ENCODE measurements at regions not wholly inside any gene's neighbourhood (a gene's known extent, or its start where the extent isn't known, plus 50 kb on each side); places are given as distances from the start of the nearest gene placed in this dataset.
A peak's percentile ranks its signal among the peaks of the same experiment; 100 is the strongest.
"Not testable (repeated sequence)": the region's sequence is repeated elsewhere in the genome, so short reads cannot be mapped to it uniquely, and the experiment has no call there.

DNA sequence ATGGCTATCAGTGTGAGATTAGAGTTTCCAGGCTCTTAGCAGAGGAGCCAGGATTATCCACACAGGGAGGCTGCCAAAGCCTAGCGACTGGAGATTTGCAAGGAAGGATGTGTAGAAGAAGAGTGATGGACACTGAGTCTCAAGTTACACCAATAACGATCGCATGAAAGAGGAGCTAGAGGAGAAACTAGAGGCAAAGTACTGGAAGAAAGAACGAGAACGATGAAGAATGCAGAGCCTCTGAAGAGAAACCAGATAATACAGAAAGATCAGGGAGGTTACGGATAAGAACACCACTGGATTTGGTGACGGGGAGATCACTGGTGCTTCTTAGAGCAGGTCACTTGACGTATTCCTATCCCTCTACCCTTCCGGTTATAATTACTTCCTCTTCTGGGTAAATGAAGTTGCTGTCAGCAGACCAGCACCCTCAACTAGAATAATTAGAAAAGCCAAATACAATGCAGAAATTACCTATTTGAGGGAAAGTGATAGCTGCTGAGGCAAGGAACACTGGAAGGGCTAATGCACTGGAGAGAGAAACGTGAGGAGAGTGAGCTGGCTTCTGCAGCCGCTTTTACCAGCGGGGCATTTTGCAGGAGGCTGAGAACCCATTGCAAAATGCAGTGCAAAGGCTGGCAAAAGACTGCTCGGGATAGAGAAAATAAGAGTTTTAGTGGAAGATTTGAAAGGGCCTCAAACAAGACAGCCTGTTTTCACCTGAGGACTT lies 93.1 kb upstream of the HIF1A start:
- DNase-seq = no peak

DNA sequence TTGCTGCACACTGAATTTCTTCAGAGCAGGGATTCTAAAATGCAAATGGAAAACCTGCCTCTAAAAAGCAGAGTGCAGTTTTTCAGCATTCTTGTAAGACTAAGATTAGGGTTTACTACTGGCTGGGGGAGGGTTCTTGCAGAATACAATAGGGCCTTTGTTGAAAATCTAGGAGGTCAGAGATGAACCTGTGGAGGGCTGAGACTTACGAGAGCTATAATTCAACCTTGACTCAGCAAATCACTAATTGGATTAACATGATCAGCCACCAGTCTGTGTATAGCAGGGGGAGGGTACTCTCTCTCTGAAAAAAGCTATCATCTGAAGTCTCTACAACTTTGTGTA lies 92.6 kb upstream of the HIF1A start:
- no peak for DNase-seq

DNA sequence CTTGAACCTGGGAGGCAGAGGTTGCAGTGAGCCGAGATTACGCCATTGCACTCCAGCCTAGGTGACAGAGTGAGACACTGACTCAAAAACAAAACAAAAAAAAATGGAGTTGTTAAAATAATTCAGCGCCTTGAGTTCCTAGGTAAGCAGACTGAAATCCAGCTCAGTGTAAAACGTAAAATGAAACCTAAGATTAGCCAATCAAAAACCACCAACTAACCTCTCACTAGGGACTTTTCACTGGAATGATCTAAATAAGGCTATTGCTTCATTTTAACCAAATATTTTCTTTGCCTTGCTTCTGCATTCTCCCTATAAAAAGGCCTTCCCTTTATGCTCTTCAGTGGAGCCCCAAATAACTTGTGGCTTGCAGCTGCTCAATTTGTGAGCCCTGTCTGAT lies 91.6 kb upstream of the HIF1A start:
- DNase-seq = no peak

DNA sequence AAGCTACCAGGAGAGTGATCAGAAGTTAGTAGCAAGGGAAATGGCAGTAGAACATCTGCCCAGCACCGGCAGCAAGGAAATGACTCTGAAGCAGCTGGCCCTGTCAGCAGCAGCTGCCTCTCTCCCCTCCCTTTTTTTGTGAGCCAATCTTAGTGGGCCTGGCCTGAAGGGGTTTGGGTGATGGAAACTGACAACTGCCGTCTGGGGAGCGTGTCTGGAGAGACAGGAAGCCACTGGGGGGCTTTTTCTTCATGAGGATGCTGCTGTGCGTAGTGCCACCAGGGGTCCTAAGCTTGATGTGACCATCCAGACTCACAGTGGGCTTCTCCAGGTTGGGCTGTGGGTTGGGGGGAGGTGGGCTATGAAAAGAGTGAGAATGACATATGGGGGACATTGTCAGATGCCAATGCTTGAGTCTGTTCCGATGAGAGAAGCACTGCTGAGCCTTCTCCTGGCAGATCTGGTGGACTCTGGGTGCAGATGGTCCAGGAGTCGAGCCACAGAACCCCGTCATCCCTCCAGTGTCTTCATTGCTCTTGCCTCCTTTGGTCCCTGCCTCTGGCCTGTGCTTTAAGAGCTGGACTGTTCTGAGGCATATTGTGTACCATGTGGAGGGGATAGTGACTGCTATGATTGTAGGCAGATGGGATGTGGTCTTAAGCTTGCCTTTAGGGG lies 87.6 kb upstream of the HIF1A start:
- DNase-seq = no peak

DNA sequence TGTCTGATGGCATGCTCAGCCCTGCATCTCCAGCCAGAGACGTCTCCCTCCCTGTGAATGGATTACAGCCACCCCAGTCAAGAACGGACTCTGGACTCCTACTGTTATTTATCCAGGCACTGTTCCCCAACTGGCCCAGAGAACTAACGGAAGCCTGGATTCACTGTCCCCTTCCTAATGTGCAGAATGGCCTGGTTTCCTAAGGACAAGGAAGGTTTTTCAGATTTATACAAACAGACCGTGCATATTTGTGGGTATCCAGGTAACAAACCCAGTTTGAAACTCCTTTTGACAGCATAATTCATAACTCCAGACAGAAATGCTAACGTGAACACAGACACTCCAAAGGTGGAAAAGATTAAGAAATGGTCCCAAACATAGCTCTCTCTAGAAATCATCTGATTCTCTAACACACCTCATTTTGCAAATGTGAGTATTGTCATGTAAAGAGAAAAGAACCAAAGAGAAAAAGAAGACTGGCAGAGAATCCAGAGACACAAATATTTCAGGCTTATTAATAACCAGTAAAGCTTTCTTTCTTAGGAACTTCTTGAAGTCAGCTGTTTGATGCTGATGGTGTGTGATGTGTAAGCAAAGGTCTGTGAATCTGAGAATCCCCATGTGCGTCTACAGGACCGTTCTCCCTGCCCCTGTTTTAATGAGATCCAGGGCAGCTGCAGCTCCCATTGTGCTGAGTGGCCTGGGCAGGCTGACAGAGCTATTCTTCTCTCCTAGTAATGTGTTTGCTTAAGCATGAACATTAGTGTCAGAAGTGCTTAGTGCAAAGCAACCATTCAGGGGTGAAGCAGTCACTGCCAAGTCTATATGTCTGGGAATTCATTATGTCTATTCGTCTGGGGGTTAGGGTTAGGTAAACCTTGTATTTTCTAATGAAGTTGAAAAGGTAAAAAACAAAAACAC lies 86.8 kb upstream of the HIF1A start:
- DNase-seq = no peak

DNA sequence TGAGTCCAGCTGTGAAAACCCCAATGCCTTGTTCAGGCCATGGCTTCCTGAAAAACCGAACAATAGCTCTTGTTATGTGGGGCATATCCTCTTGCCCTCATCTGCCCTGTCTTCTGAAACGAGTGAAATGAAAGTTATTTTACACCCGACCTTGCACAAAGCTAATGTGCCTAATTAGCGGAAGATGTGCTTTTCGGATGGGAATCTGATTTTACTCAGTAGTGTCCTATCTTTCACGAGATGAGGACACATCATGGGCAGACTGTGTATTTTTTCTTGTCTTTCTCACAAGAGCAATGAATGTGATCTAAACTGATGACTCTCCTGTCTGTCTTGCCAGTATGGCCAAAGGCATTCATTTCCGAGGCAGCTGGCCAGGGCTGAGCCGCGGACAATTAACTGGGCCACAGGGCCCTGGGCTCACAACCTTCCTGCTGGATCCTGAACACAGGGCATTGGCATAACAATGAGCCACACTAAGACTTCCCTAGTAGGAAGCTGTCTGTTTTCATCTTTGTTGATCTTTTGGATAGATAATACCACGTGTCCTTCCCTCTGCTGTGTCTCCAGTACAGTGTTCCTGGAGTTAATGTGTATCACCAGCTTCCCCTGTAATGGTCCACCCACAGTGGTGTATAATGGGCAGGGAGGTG lies 86.0 kb upstream of the HIF1A start:
- DNase-seq = no peak

DNA sequence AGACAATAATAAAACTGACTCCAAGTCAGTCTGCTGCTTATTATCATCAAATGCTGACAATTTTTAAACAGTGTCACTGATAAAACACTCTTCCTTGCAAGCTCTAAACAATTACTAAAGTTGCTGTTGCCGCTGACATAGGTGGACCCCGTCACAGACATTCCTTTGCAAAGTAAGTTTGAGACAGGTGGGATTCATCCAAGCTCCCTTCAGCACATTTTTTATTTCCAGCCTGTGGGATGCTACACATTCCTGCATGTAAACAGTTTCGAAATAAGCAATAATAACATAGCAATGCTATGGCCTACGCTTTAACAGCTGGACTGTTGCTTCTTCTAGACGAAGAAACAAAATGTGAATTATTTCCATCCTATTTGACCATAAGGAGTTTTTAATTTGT lies 85.4 kb upstream of the HIF1A start:
- DNase-seq = no peak

DNA sequence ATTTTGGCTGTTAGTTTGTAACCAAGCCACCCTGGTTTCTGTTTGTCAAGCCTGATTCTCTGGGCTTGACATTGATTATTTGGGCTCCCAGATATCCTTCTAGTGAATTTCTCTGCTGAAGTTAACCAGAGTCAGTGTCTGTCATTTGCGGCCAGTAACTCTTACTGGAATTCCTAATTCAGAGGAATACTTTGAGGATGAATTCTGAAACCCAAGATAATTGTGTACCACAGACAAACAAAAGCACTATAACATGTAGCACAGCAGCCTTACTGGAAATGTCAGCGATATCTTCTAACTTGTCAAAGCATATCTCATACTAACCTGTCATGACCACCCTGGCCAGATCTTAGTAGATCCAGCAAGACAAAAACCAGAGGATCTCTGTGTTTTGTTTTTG lies 84.4 kb upstream of the HIF1A start:
- no peak for DNase-seq

DNA sequence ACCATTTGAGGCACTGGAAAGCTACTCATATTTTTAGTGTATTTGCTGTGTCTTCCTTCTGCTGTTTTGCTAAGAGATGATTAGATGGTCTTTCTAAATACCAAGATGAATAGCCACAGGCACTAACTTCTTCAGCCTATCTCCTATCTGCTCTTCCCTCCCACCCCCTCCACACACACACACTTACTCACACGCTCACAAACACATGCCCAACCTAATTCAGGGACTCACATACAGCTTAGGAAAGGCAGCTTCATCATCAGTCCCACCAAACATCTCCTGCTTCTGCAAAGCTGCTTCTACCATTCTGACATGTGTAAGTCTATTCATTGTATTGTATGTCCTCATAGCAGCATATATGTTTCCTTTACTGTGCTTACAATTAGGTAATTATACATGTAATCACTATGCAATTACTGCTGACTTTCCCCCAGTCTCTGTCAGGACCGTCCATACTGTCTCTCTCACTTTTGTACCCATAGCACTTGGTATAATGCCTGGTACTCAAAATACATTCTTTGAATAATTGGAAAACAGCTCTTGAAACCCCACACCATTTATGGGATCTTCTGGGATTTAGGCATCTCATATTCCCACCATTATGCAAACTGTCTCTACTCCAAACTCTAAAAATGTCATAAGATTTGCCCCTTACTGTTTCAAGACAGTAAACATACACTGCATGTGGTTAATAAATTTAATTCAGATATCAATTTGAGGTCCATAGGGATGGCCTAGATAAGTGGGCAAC lies 83.3 kb upstream of the HIF1A start:
- DNase-seq = no peak

DNA sequence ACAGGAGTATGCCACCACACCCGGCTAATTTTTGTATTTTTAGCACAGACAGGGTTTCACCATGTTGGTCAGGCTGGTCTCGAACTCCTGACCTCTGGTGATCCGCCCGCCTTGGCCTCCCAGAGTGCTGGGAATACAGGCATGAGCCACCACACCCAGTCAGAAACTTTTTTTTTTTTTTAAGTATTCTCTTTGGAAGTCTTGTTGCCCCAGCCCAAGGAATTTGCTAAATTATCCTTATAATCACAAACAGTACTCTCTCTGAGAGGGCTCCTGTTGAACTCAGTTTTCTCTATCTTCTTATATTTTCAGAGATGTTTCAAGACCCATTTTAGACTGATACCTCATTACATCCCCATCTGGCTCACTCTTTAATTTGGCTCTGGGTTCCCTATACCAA lies 82.3 kb upstream of the HIF1A start:
- DNase-seq = not testable (repeated sequence)

DNA sequence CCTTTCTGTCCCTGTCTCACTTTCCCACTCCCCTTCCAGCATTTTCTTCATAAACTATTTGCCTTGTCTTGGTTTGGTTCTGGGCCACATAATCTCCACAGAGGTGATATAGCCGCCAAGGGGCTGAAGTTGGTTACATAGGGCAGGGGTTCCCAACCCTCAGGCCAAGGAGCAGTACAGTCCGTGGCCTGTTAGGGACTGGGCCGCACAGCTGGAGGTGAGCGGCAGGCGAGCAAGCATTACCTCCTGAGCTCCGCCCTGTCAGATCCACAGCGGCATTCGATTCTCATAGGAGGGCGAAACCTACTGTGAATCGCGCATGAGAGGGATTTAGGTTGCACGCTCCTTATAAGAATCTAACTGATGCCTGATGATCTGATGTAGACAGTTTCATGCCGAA lies 80.6 kb upstream of the HIF1A start:
- no peak for DNase-seq

DNA sequence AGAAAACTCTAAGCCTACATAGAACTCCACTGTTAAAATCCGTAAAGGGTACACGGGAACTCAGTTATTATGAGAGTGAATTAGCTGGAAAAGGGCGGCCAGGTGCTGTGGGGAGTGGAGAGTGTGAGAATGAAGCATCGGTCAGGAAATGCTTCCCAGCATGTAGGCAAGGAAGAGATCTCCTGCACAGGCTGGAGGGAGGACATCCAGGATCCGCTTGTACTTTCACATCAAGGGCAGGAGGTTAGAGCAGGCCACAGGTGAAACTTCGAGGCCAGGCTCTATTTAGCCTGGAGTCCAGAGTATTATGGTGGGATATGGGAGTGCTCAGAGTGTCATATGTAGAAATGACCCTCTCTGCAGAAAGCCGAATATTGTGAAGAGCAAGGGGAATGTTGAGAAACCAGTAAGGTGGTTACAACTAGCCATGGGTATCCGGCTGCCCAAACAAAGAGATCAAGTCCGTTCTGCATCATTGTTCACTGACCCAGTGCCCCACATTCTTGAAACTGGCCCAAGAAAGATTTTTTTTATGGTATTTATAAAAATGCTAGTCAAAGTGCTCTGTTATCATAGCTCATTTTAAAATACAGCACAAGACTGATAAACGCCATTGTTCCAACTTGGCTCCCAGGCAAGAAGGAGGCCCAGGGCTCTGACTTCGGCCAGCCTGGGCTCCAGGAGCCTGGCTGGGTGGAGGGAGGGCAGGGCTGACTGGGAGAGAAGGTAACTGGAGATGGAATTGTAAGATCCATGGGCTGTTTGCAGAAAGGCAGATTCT lies 79.4 kb upstream of the HIF1A start:
- DNase-seq = no peak

DNA sequence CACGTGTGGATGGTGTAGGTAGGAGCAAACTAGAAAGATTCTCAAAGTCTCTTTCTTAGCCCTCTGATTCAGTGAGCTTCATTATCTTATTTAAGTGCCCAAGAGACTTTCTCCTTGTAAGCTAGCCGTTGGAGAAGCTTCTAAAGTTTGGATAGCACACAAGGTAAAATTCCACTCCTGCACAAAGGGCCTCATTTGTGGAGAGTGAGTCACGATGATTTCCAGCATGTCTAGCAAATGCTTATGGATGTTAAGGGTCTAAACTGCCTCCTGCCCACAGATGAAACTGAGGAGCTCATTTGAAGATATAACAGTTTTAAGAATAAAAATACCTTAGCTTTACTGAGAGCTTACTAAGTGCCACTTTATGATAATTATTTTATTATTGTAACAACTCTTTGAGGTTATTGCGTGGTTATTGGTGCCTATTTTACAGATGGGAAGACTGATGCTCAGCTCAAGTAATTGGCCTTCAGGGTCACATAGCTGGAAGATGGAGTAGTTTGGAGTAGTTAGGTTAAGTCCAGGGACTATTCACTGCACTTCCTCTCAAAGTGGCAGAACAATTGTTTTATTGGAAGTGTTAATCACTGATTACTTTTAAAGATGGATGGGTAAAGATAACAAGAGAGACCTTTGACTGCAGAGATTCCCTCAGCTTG lies 78.7 kb upstream of the HIF1A start:
- no peak for DNase-seq

DNA sequence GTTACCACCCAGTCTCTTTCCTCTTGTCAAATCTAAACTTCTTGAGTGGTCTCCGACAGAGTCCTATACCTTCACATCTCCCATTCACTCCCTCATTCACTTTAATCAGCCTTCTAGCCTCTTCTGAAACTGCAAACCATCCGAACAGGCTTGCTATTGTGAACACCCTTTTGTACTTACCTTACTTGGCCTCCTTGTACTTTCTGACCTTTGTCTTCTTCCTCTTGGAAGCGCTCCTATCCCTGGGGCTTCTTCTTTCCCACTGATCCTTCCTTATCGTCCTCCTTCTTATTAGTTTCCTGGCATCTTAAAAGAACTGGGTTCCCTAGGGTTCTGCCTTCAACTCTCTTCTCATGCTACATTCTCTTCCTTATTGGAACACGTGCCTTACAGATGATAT lies 76.9 kb upstream of the HIF1A start:
- DNase-seq = no peak

DNA sequence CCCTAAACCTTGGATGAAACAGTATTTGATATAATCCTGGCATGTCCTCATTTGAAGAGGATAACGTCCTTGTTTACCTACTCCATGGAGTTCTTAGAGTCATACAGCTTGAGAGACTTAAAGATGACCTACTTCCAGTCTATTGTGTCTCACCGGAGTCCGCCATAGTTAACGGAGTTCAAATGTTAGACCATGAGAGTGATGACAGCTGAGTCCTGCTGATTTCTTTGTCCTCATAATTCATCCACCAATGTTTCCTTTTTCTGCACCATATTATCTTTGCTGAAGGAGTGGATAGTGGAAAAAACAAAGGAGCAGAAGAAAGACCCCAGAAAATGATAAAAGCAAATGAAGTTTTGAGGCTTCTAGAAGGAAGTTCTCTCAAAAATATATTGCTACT lies 75.8 kb upstream of the HIF1A start:
- DNase-seq = no peak

DNA sequence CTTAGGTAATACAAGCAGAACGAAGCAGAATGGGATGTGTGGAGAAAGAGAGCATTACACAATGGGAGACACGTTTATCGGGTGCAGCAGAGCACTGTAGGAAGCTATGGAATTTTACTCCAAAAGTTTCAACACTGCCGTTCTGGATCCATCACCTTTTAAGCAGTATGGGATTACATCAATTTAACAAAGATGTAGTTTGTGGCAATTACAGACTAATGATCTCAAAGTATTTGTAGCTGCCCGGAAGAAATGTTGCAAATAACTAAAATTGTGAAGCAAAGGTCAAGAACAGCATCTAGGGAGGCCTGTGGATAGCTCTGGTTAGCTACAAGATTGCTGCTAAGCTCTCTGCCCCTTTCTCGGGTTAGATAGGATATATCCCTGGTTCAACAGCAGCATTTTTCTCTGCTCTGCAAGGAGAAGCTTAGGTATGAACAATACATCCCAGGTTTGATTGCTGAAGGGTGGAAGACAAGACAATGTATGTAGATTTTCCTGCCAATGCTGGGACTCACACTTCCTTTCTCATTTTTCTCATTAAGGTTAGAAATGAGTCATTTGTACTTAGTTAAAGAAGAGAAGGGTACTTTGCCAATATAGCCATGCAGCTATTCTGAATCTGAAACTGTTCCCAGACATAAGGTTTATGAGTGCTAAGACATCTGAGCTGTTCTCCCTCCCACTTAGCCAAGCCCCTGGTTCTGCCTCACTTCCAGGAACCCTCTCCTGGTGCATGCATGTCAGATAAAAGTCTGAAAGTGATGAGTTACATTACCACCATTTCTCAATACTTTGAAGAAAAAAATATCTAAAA lies 75.0 kb upstream of the HIF1A start:
- peak; percentile 15 to 56 for DNase-seq

DNA sequence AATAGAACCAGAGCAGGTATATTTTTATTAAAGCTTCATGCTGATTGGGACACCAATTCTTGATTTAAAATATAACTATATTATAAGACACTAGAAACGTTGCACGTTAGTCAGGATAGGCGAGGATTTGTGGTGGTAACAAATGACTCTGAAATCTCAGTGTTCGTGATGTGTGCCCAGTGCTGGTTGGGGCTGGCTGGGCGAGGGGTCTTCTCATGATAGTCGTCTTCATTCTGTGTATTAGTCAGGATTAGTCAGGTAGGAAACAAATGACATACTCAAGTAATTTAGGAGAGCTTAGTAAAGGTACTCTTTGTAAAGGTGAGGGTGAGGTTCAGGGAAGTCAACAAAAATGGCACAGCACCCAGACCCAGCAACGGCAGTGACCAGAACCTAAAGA lies 73.9 kb upstream of the HIF1A start:
- no peak for DNase-seq

DNA sequence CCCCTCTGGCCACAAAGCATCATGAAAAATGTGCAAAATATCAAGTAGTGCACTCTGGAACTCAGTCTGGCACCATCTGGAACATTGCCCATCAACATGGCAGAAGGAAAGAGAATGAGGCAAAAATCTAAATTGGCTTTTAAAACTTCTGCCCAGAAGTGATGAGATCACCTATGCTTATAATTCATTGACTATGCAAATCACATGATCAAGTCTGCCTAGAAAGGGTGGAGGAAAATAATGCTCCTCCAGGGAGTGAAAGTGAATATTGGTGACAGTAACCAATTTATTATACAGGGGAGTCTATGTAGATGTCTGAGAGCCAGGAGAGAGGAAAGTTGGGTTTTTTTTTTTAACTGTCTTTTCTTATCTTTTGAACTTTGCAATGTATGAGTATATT lies 73.3 kb upstream of the HIF1A start:
- DNase-seq = no peak

DNA sequence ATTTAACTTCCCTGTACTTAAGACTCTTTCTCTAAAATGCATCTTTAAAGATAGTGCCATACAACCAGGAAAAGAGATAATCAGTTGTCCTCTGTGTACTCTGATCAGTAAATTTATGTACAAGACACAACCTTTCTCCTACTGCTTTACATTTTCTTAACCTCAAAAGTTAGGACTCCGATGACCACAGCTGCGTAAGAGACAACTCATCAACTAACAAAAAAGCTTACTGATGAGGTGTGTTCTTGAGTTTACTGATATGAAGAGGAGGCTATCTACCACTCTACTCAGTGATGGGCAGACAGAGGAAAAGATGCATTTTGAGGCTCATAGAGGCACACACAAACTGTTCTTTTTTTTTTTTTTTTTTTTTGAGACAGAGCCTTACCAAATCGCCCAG lies 71.4 kb upstream of the HIF1A start:
- DNase-seq = no peak

DNA sequence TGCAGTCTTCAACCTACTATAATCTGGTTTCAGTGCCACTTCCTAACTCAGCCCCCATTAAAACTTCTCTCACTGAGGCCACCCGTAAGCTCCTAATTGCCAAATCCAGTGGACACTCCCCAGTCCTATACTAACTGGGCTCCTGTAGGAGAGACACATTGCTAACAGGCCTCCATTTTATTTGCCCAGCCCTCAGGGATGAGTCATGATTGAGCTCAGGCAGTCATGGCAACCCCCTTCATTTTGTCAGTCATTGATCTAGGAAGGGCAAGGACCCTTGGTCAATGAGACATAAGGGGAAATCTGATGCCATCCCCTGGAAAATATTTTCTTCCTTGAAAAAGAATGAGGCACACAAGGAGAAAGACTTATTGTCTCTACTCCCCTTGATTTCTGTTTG lies 70.1 kb upstream of the HIF1A start:
- DNase-seq = no peak

Data from stimulated activated CD4-positive, alpha-beta T cell treated with anti-CD3 and anti-CD28 coated beads, Interleukin-4, amount 100 ng/mL, for 4 hours (primary cell).